Suppressor macrophage treated with lipopolysaccharide for 4 hours (primary cell): ENCODE measurements at regions not wholly inside any gene's neighbourhood (a gene's known extent, or its start where the extent isn't known, plus 50 kb on each side); places are given as distances from the start of the nearest gene placed in this dataset.
"Not testable (repeated sequence)": the region's sequence is repeated elsewhere in the genome, so short reads cannot be mapped to it uniquely, and the experiment has no call there.

Experiments used
- DNase-seq: peaks from one replicate; pipeline ENCODE4 v3.0.0-alpha.2; 2020

GRCh38 chr17:51347851-51348584, 87.7 kb downstream of the UTP18 start:
- no peak for DNase-seq

- DNase-seq, result no peak
These were observed 90.7 kb downstream of the UTP18 start for GRCh38 chr17:51351080-51351479.

GRCh38 chr17:51351890-51352289, 91.5 kb downstream of the UTP18 start:
- DNase-seq, result no peak

- DNase-seq, result no peak
These were observed 92.5 kb downstream of the UTP18 start for GRCh38 chr17:51352798-51353197.

GRCh38 chr17:51353296-51353695, 93.0 kb downstream of the UTP18 start:
- no peak for DNase-seq

- DNase-seq, result no peak
These were observed 94.6 kb downstream of the UTP18 start for GRCh38 chr17:51354936-51355335.

- DNase-seq, result peak; percentile 3
These were observed 95.4 kb downstream of the UTP18 start for GRCh38 chr17:51355441-51356410.

- no peak for DNase-seq
These were observed 98.7 kb downstream of the UTP18 start for GRCh38 chr17:51359055-51359454.

- DNase-seq, result no peak
These were observed 102.7 kb downstream of the UTP18 start for GRCh38 chr17:51362811-51363585.

GRCh38 chr17:51365090-51365489, 104.7 kb downstream of the UTP18 start:
- DNase-seq, result peak; percentile 29

- no peak for DNase-seq
These were observed 106.5 kb downstream of the UTP18 start for GRCh38 chr17:51366866-51367265.

GRCh38 chr17:51367836-51368235, 107.5 kb downstream of the UTP18 start:
- DNase-seq, result not testable (repeated sequence)

GRCh38 chr17:51371732-51372151, 111.4 kb downstream of the UTP18 start:
- DNase-seq, result peak; percentile 73

GRCh38 chr17:51372345-51373004, 112.1 kb downstream of the UTP18 start:
- peak; percentile 83 for DNase-seq

GRCh38 chr17:51373489-51374152, 113.3 kb downstream of the UTP18 start:
- no peak for DNase-seq

- peak; percentile 53 for DNase-seq
These were observed 113.9 kb downstream of the UTP18 start for GRCh38 chr17:51374209-51374608.

GRCh38 chr17:51375771-51376170, 115.4 kb downstream of the UTP18 start:
- peak; percentile 37 for DNase-seq

- DNase-seq, result no peak
These were observed 116.4 kb downstream of the UTP18 start for GRCh38 chr17:51376739-51377138.

GRCh38 chr17:51381262-51381661, 120.9 kb downstream of the UTP18 start:
- DNase-seq, result no peak

GRCh38 chr17:51385208-51385607, 124.9 kb downstream of the UTP18 start:
- no peak for DNase-seq

- no peak for DNase-seq
These were observed 127.2 kb downstream of the UTP18 start for GRCh38 chr17:51387582-51387981.

GRCh38 chr17:51387986-51388385, 127.6 kb downstream of the UTP18 start:
- DNase-seq, result no peak
